ENCODE measurements at regions not wholly inside any gene's neighbourhood (a gene's known extent, or its start where the extent isn't known, plus 50 kb on each side); places are given as distances from the start of the nearest gene placed in this dataset.

- BruUV-seq (replicated peaks) = no TSS peak
- intact Hi-C loops (cut with micrococcal nuclease) = no loop called here
- no peak for TF ChIP-seq EZH2phosphoT487 (IDR thresholded peaks at IDR 0.05; ENCODE audit: borderline replicate concordance)
- no peak for TF ChIP-seq FOSL1 (IDR thresholded peaks at IDR 0.05; ENCODE audit: low read depth)
- TF ChIP-seq ZNF274 (IDR thresholded peaks at IDR 0.05; ENCODE audit: low read depth, low read length) = no peak
- TF ChIP-seq, protein P1, sequence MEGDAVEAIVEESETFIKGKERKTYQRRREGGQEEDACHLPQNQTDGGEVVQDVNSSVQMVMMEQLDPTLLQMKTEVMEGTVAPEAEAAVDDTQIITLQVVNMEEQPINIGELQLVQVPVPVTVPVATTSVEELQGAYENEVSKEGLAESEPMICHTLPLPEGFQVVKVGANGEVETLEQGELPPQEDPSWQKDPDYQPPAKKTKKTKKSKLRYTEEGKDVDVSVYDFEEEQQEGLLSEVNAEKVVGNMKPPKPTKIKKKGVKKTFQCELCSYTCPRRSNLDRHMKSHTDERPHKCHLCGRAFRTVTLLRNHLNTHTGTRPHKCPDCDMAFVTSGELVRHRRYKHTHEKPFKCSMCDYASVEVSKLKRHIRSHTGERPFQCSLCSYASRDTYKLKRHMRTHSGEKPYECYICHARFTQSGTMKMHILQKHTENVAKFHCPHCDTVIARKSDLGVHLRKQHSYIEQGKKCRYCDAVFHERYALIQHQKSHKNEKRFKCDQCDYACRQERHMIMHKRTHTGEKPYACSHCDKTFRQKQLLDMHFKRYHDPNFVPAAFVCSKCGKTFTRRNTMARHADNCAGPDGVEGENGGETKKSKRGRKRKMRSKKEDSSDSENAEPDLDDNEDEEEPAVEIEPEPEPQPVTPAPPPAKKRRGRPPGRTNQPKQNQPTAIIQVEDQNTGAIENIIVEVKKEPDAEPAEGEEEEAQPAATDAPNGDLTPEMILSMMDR (IDR thresholded peaks at IDR 0.05 in 2 of 3, conservative IDR thresholded peaks at IDR 0.05 in 1 of 3; ENCODE audit: borderline replicate concordance in 1 of 3, insufficient read depth in 1 of 3, low read depth in 2 of 3, low read length in 2 of 3) = no peak
- TF ChIP-seq, protein P2, sequence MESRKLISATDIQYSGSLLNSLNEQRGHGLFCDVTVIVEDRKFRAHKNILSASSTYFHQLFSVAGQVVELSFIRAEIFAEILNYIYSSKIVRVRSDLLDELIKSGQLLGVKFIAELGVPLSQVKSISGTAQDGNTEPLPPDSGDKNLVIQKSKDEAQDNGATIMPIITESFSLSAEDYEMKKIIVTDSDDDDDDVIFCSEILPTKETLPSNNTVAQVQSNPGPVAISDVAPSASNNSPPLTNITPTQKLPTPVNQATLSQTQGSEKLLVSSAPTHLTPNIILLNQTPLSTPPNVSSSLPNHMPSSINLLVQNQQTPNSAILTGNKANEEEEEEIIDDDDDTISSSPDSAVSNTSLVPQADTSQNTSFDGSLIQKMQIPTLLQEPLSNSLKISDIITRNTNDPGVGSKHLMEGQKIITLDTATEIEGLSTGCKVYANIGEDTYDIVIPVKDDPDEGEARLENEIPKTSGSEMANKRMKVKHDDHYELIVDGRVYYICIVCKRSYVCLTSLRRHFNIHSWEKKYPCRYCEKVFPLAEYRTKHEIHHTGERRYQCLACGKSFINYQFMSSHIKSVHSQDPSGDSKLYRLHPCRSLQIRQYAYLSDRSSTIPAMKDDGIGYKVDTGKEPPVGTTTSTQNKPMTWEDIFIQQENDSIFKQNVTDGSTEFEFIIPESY (IDR thresholded peaks at IDR 0.05; ENCODE audit: extremely low read depth, insufficient replicate concordance, low read length) = no peak
- TF ChIP-seq, protein P3, sequence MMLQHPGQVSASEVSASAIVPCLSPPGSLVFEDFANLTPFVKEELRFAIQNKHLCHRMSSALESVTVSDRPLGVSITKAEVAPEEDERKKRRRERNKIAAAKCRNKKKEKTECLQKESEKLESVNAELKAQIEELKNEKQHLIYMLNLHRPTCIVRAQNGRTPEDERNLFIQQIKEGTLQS (IDR thresholded peaks at IDR 0.05) = no peak
- no peak for TF ChIP-seq CEBPB (IDR thresholded peaks at IDR 0.05; ENCODE audit: low read depth)
- no peak for TF ChIP-seq JUND (IDR thresholded peaks at IDR 0.05)
- TF ChIP-seq SIN3A (IDR thresholded peaks at IDR 0.05; ENCODE audit: low read depth) = no peak
- no peak for TF ChIP-seq POLR2A (IDR thresholded peaks at IDR 0.05; ENCODE audit: borderline replicate concordance, extremely low read depth, insufficient read depth, insufficient read length)
- no peak for TF ChIP-seq POLR2AphosphoS5 (IDR thresholded peaks at IDR 0.05; ENCODE audit: low read depth, low read length)
- TF ChIP-seq, protein P4, sequence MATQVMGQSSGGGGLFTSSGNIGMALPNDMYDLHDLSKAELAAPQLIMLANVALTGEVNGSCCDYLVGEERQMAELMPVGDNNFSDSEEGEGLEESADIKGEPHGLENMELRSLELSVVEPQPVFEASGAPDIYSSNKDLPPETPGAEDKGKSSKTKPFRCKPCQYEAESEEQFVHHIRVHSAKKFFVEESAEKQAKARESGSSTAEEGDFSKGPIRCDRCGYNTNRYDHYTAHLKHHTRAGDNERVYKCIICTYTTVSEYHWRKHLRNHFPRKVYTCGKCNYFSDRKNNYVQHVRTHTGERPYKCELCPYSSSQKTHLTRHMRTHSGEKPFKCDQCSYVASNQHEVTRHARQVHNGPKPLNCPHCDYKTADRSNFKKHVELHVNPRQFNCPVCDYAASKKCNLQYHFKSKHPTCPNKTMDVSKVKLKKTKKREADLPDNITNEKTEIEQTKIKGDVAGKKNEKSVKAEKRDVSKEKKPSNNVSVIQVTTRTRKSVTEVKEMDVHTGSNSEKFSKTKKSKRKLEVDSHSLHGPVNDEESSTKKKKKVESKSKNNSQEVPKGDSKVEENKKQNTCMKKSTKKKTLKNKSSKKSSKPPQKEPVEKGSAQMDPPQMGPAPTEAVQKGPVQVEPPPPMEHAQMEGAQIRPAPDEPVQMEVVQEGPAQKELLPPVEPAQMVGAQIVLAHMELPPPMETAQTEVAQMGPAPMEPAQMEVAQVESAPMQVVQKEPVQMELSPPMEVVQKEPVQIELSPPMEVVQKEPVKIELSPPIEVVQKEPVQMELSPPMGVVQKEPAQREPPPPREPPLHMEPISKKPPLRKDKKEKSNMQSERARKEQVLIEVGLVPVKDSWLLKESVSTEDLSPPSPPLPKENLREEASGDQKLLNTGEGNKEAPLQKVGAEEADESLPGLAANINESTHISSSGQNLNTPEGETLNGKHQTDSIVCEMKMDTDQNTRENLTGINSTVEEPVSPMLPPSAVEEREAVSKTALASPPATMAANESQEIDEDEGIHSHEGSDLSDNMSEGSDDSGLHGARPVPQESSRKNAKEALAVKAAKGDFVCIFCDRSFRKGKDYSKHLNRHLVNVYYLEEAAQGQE (IDR thresholded peaks at IDR 0.05; ENCODE audit: low read depth) = no peak
- TF ChIP-seq ZFX (IDR thresholded peaks at IDR 0.05) = no peak
- TF ChIP-seq SP1 (IDR thresholded peaks at IDR 0.05; ENCODE audit: low read depth) = no peak
Measured at GRCh38 chr13:89862011-89862690, 1485.3 kb upstream of the MIR17HG start.

More at GRCh38 chr13:89862011-89862690, 1485.3 kb upstream of the MIR17HG start:
- ChIA-PET RAD21 (ENCODE audit: low non-redundant PET in 1 of 2, low total read pairs in 2 of 2, uncharacterized antibody in 2 of 2, unreplicated experiment in 2 of 2) (no interaction called here), CTCF (no interaction called here), POLR2A (no interaction called here)
- Histone ChIP-seq H3K9ac (ENCODE audit: low read length) (no peak overlapping the region), H3K4me2 (ENCODE audit: low read length) (no peak overlapping the region), H3K9me3 (ENCODE audit: control insufficient read depth in 1 of 2, insufficient read depth in 1 of 2, low read depth in 1 of 2, low read length in 2 of 2) (peaks cover 3 to 4% of the 10 kb centered on the region in 2 experiments; a peak in 1 of 4 replicates), H3K27me3 (ENCODE audit: insufficient read depth, low read length) (no peaks in the 10 kb centered on the region), H3K36me3 (ENCODE audit: control insufficient read depth in 1 of 2, insufficient read depth in 2 of 2, low read length in 2 of 2) (no peaks in the 10 kb centered on the region), H4K20me1 (ENCODE audit: insufficient read depth) (no peaks in the 10 kb centered on the region), H3K79me2 (ENCODE audit: insufficient read depth, low read length) (no peaks in the 10 kb centered on the region), H3K27ac (ENCODE audit: low read depth, low read length) (no peak overlapping the region), H3K9me2 (ENCODE audit: insufficient read depth) (no peaks in the 10 kb centered on the region), H3K4me3 (replicated peaks in 1 of 2; ENCODE audit: low read depth in 1 of 2, low read length in 2 of 2) (no peak overlapping the region), H3K4me1 (ENCODE audit: control insufficient read depth in 1 of 2, insufficient read depth in 2 of 2, low read length in 2 of 2) (no peaks in the 10 kb centered on the region), H2AFZ (ENCODE audit: low read depth, low read length, poor library complexity, severe bottlenecking) (no peak overlapping the region)
- no peak for DNase-seq (ENCODE audit: low read depth, low spot score)
- no peak for ATAC-seq

Measured in HCT116 (cell line).